CD4-positive, alpha-beta T cell (primary cell): ENCODE measurements at regions not wholly inside any gene's neighbourhood (a gene's known extent, or its start where the extent isn't known, plus 50 kb on each side); places are given as distances from the start of the nearest gene placed in this dataset.

Experiments used
- ATAC-seq: fragments of 200-7000 bp; cut with Tn5 transposase; one replicate; pipeline ENCODE4 v1.10.0; 2022; ENCODE audit warnings: mild to moderate bottlenecking; ENCODE audit not compliant: poor library complexity
- CTCF ChIA-PET: fragments of 350-600 bp; sonication (Branson Sonifier 250); formaldehyde crosslinking; loops from one replicate; lab custom pipeline; 2021; ENCODE audit warnings: antibody characterized with exemption, inconsistent platforms; lab: Charles Lee
- POLR2A ChIA-PET: fragments of 350-600 bp; sonication (Branson Sonifier 250); formaldehyde crosslinking; loops from one replicate; lab custom pipeline; 2021; ENCODE audit warnings: antibody characterized with exemption, inconsistent platforms; lab: Charles Lee
- DNase-seq, 14 experiments: peaks; one replicate each; pipeline ENCODE4 v3.0.0-alpha.2; 2013 to 2020; ENCODE audit warnings: mixed read lengths in 2 of 14
- H3K27ac ChIP-seq, 2 donors: one replicate each; pipeline versions ENCODE4 v1.5.1 to v1.7.0; 2013; ENCODE audit warnings: low read length in 2 of 2, low read depth in 1 of 2, mild to moderate bottlenecking in 1 of 2
- H3K27me3 ChIP-seq, 2 experiments: 1 replicate in 1 of 2; 2 replicates in 1 of 2; pipeline versions ENCODE4 v1.6.1 to v1.7.0; 2013; ENCODE audit warnings: low read length in 2 of 2, control low read depth in 1 of 2, mild to moderate bottlenecking in 1 of 2, moderate library complexity in 1 of 2; ENCODE audit not compliant: insufficient read depth in 2 of 2, control insufficient read depth in 1 of 2
- H3K36me3 ChIP-seq: one replicate; pipeline ENCODE4 v1.6.1; 2013; ENCODE audit warnings: low read length, control low read depth; ENCODE audit not compliant: insufficient read depth
- H3K4me1 ChIP-seq: one replicate; pipeline ENCODE4 v1.6.1; 2013; ENCODE audit warnings: low read length, control low read depth; ENCODE audit not compliant: insufficient read depth
- H3K4me3 ChIP-seq: one replicate; pipeline ENCODE4 v1.5.1; 2013; ENCODE audit warnings: mild to moderate bottlenecking, low read length, moderate library complexity
- H3K9me3 ChIP-seq, 2 experiments: 1 replicate in 1 of 2; 2 replicates in 1 of 2; pipeline versions ENCODE4 v1.6.1 to v1.7.0; 2013; ENCODE audit warnings: low read length in 2 of 2, mild to moderate bottlenecking in 2 of 2, control low read depth in 1 of 2, moderate library complexity in 1 of 2; ENCODE audit not compliant: control insufficient read depth in 1 of 2, insufficient read depth in 1 of 2
- H3K27ac Mint-ChIP-seq: one replicate; pipeline ENCODE4 v1.8.0; 2020; ENCODE audit warnings: mixed read lengths
- H3K27me3 Mint-ChIP-seq: one replicate; pipeline ENCODE4 v1.8.0; 2021; ENCODE audit warnings: mixed read lengths
- H3K36me3 Mint-ChIP-seq: one replicate; pipeline ENCODE4 v1.8.0; 2021; ENCODE audit warnings: low read depth, mixed read lengths
- H3K4me1 Mint-ChIP-seq: one replicate; pipeline ENCODE4 v1.8.0; 2021; ENCODE audit warnings: low read depth, mixed read lengths
- H3K4me3 Mint-ChIP-seq: one replicate; pipeline ENCODE4 v1.8.0; 2020; ENCODE audit warnings: mild to moderate bottlenecking, mixed read lengths
- H3K9me3 Mint-ChIP-seq: one replicate; pipeline ENCODE4 v1.8.0; 2020; ENCODE audit warnings: mixed read lengths
- CTCF ChIP-seq: fragments of 200-600 bp; IDR thresholded peaks from one replicate; pipeline ENCODE4 v1.8.0; 2022; ENCODE audit warnings: antibody characterized with exemption, mild to moderate bottlenecking
- intact Hi-C, 2 experiments: fragments of 100-400 bp; cut with DNase I in 1 of 2; cut with micrococcal nuclease in 1 of 2; formaldehyde crosslinking; loops; one replicate each; pipeline versions ENCODE4 v1.15.1 to v1.9.0; 2023 to 2025; cut with DNase I, micrococcal nuclease

- no peak overlapping the region for H3K27ac Mint-ChIP-seq
- Histone ChIP-seq H3K27ac (no peak overlapping the region), H3K27me3 (no peaks in the 10 kb centered on the region), H3K4me3 (no peak overlapping the region), H3K4me1 (no peaks in the 10 kb centered on the region), H3K36me3 (no peaks in the 10 kb centered on the region), H3K9me3 (peaks cover 0 to 19% of the 10 kb centered on the region in 2 experiments)
- ChIA-PET CTCF (no interaction called here), POLR2A (interaction anchor here (0.7 kb wide), 1 partner anchor 9 kb away, joined by 3 read pairs; no protein-coding TSS in a partner anchor)
- intact Hi-C loops, result no loop called here
- H3K27me3 Mint-ChIP-seq, result peaks cover 13% of the 10 kb centered on the region
- peaks cover 4% of the 10 kb centered on the region for H3K9me3 Mint-ChIP-seq
- H3K36me3 Mint-ChIP-seq, result no peaks in the 10 kb centered on the region
- no peaks in the 10 kb centered on the region for H3K4me1 Mint-ChIP-seq
- no peak overlapping the region for H3K4me3 Mint-ChIP-seq
- TF ChIP-seq CTCF, result no peak
- ATAC-seq (no peak), DNase-seq (no peak)
Measured at GRCh38 chr3:124306665-124307064, 314.7 kb upstream of the ROPN1 start.

GRCh38 chr3:124313621-124314020 is 321.7 kb upstream of the ROPN1 start:
- ATAC-seq, result no peak
- Mint-ChIP-seq H3K4me1 (no peaks in the 10 kb centered on the region), H3K27me3 (no peaks in the 10 kb centered on the region), H3K9me3 (no peaks in the 10 kb centered on the region), H3K36me3 (no peaks in the 10 kb centered on the region), H3K4me3 (no peak overlapping the region), H3K27ac (no peak overlapping the region)
- no peaks in the 10 kb centered on the region for H3K4me1 ChIP-seq
- ChIA-PET POLR2A (no interaction called here), CTCF (no interaction called here)
- H3K36me3 ChIP-seq, result no peaks in the 10 kb centered on the region
- no peak for TF ChIP-seq CTCF
- H3K9me3 ChIP-seq, result no peaks in the 10 kb centered on the region
- H3K27me3 ChIP-seq, result no peaks in the 10 kb centered on the region
- DNase-seq, result no peak
- no peak overlapping the region for H3K27ac ChIP-seq
- intact Hi-C loops, result no loop called here
- H3K4me3 ChIP-seq, result no peak overlapping the region

GRCh38 chr3:124315215-124316033 is 323.5 kb upstream of the ROPN1 start:
- Mint-ChIP-seq H3K4me3 (no peak overlapping the region), H3K36me3 (no peaks in the 10 kb centered on the region), H3K4me1 (no peaks in the 10 kb centered on the region), H3K27ac (no peak overlapping the region), H3K27me3 (no peaks in the 10 kb centered on the region), H3K9me3 (no peaks in the 10 kb centered on the region)
- Histone ChIP-seq H3K4me3 (no peak overlapping the region), H3K9me3 (no peaks in the 10 kb centered on the region), H3K27ac (no peak overlapping the region), H3K4me1 (no peaks in the 10 kb centered on the region), H3K27me3 (no peaks in the 10 kb centered on the region), H3K36me3 (no peaks in the 10 kb centered on the region)
- intact Hi-C loops, result no loop called here
- POLR2A ChIA-PET, result interaction anchor here (1.0 kb wide), 1 partner anchor 8 kb away, joined by 3 read pairs; no protein-coding TSS in a partner anchor
- CTCF ChIA-PET, result no interaction called here
- no peak for TF ChIP-seq CTCF
- ATAC-seq, result no peak
- DNase-seq, result no peak
